Embryonic facial prominence (tissue), 1 donor: ENCODE measurements at regions not wholly inside any gene's neighbourhood (a gene's known extent, or its start where the extent isn't known, plus 50 kb on each side); places are given as distances from the start of the nearest gene placed in this dataset.
"Not testable (repeated sequence)": the region's sequence is repeated elsewhere in the genome, so short reads cannot be mapped to it uniquely, and the experiment has no call there.

Source experiments
- DNase-seq: peaks from one replicate; pipeline ENCODE4 v3.0.0-alpha.2; 2016; ENCODE audit errors: extremely low spot score

DNA sequence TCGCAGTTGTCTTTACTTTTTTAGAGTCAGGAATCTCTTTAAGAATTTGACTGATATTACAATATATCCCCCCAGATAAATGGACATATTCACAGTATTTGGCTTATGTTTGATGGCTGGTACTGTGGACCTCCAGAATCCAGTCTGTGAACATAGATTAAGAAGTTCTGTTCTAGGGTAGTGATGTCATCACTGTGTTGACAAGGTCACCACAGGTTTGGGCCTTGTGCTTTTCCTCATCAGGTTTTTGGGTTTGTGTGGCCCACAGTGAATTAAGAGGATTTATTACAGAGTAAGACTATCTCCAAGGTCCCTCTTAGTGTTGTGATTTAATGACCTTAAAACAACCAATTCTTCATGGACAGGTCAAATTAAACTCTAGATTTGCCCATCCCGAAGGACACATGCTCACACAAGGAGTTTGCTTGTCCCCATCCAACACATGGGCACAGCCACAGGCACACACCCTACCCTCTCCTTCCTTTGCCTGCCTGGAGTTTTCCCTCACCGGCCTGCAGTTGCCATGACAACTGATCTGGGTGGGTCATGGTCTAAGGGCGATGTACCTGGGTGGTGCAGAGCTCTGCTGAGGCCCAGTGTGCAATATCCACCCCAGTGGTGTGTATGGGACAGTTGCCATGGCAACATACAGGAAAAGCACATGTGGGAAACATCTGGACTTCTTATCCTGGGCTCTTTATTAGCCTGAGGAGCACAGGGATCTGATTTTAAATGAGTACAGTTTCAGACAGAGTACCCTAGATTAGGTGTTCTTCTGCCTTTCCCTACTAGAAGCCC is 98.6 kb downstream of the NAV1 start:
- no peak for DNase-seq

DNA sequence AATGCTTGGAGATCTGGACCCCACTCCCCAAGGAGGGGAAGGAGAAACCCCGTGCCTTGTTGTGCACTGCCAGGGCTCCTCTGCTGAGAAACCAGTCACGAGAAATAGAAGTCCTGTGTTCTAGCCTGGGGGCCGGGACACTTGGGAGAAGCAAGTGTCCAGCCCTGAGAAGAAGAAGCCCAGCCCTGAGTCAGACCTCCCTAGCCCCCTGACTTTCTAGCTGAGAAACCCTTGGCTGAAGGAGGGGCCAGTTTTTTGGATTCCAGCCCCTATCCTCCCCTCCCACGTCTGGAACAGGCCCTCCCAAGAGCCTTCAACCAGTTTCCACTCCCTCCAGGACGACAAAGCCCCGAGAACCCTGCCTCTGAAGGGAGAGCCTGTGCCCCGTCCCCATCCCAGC is 100.5 kb downstream of the NAV1 start:
- DNase-seq, result no peak

- no peak for DNase-seq
Observed at GRCh38 chr1:201639826-201640225, 100.9 kb downstream of the NAV1 start.

DNA sequence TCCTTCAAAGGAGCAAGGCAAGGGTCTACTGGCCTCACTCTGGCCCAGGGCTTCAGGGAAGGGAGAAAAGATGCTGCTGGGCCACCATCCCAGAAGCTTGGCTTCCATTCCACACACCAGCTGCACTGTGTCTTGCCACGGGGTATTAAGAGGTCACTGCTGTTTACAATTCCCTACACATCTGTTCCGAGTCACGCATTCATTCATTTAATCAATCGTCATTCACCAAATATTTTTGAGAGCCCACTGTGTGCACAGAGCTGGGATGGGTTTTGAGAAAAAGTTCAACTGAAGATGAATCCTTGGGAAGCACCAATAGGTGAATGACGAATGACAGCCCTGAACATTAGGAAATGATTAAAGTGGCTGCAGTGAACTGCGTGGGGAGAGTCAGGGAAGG is 101.7 kb downstream of the NAV1 start:
- no peak for DNase-seq

DNA sequence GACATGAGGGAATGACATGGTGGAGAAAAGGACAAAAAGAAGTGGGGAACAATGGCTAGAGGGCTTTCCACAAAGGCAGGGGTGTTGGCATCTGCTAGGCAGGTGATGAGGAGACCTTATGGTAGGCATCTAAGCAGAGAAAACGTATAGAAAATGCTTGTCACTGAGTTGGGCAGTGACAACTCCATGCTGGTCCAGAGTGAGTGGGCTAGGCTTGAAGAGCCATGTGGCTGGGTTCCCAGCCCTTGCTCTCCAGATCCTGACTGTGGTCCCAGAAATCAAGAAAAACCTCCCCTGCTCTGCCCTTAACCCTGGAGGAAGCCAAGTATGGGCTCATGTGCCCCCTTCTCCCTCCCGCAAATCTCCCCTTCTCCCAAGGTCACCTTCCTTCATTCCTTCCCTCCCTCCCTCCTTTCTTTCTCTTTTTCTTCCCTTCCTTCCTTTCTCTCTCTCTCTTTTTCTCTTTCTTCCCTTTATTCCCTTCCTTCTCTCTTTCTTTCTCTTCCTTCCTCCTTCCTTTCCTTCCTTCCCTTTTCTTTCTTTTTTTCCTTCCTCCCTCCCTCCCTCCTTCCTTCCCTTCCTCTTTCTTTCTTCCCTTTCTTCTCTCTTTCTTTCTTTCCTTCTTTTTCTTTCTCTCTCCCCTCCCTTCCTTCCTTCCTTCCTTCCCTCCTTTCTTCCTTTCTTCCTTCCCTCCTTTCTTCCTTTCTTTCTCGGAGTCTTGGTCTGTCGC is 102.8 kb downstream of the NAV1 start:
- DNase-seq, result no peak

GRCh38 chr1:201643835-201644104 is 104.8 kb downstream of the NAV1 start:
- no peak for DNase-seq

GRCh38 chr1:201644197-201644596 is 105.3 kb downstream of the NAV1 start:
- DNase-seq, result no peak

DNA sequence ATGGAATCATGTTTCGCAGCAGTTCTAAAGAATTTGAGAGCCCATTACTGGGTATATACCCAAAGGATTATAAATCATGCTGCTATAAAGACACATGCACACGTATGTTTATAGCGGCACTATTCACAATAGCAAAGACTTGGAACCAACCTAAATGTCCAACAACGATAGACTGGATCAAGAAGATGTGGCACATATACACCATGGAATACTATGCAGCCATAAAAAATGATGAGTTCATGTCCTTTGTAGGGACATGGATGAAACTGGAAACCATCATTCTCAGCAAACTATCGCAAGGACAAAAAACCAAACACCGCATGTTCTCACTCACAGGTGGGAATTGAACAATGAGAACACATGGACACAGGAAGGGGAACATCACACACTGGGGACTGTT is 106.1 kb downstream of the NAV1 start:
- not testable (repeated sequence) for DNase-seq

GRCh38 chr1:201645956-201646355 is 107.0 kb downstream of the NAV1 start:
- no peak for DNase-seq

- DNase-seq, result no peak
Observed at GRCh38 chr1:201646411-201647022, 107.6 kb downstream of the NAV1 start.

- DNase-seq, result no peak
Observed at GRCh38 chr1:201647094-201647493, 108.2 kb downstream of the NAV1 start.

GRCh38 chr1:201647722-201648065 is 108.8 kb downstream of the NAV1 start:
- DNase-seq, result no peak

DNA sequence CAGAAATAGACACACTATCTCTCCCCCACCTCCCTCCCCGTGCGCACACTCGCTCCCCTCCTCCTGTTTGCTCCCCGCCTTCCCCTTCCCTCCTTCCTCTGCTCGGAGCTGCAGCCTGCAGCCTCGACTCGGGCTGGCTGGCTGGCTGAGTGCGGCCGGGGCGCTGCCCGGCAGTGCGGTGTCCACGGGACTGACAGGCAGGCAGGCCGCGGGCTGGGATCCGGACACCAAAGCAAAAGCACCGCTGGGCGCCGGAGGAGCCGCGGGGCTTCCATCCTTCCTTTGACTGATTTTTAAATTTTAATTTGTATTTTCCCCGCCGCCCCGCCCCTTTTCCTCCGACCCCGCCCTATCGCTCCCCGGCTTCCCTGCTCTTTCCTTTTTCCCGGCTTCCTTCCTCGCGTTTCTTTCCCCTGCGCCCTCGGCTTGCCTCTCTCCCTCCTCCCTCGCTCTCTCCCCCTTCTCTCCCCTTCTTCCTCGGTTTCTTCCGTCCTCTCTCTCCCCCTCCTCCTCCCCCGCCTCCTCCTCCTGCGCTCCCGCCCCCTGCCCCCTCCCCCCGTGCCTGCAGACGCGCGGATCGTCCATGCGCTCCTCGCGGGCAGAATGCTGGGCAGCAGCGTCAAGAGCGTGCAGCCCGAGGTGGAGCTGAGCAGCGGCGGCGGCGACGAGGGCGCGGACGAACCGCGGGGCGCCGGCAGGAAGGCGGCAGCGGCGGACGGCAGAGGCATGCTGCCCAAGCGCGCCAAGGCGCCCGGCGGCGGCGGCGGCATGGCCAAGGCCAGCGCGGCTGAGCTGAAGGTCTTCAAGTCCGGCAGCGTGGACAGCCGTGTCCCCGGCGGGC is 109.4 kb downstream of the NAV1 start:
- DNase-seq, result no peak

- no peak for DNase-seq
Observed at GRCh38 chr1:201648907-201649721, 110.2 kb downstream of the NAV1 start.

- DNase-seq, result peak; percentile 72
Observed at GRCh38 chr1:201649761-201650622, 111.1 kb downstream of the NAV1 start.

DNA sequence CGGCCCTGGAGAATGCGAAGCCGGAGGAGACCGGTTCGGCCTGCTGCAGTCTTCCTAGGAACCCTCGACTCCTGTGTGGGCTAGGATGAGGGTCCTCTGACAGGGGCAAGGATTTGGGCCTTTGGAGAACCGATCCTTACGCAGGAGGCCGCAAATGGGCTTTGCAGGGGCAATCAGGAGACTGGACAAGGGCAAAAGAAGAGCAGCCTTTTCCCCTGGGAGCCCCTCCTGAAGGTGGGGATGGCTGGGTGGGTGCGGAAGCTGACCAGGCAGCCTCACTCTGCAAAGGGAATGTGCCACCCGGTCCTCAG is 111.7 kb downstream of the NAV1 start:
- DNase-seq, result no peak

GRCh38 chr1:201652181-201652580 is 113.3 kb downstream of the NAV1 start:
- DNase-seq, result no peak

DNA sequence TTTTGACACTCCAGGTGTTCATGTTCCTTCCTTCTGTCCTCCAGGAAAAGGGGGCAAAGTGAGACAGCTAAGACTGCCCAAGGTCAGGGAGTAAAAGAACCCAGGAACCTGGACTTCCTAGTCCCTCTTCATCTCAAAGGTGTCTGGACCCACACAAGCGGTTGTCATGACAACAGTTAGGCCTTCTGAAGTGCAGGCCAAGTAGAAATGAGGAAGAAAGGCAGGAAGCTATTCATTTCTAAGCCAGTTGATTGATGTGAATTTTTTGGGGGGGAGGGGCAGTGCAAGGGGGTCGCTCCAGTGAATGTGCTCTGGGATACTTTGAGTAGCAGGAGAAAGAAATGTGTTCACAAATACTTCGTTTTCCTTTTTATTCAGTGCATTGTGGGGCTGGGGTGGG is 114.3 kb downstream of the NAV1 start:
- no peak for DNase-seq

DNA sequence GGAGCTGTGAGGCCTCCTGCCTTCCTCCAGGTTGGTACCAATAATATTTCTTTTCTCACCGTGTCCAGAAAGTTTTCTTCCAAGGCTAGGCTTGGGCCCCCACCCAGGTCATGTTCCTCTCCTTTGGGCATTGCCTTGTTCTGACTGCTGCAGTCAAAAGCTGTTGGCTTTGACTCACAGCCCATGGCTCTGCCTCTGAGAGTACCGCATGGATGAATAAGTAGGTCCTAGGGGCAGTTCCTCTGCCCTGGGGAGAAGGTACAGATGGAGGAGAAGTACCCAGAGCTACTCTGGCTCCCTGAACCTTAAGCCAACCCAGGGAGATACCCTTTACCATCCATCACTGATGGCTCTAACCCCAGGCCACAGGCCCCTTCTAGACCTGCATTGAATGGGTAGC is 115.0 kb downstream of the NAV1 start:
- DNase-seq, result no peak

DNA sequence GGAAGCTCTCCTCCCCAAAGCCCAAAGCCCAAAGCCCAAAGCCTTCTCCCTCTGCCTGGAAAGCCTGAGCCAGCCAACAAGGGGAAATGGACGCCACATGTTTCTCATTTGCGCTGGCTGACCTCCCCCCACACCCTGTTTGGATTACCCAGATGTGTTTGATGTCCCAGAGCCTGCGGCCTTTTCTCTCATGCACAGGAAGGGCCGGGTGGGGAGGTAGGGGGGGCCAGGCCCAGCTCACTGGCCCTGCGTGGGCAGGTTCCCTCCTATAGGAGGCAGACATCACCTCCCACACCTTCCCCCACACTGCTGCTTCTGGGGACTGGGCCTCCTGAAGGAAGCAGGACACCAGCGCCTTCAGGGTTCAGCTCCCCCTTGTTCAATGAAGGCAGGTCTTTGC is 116.3 kb downstream of the NAV1 start:
- DNase-seq, result peak; percentile 79

DNA sequence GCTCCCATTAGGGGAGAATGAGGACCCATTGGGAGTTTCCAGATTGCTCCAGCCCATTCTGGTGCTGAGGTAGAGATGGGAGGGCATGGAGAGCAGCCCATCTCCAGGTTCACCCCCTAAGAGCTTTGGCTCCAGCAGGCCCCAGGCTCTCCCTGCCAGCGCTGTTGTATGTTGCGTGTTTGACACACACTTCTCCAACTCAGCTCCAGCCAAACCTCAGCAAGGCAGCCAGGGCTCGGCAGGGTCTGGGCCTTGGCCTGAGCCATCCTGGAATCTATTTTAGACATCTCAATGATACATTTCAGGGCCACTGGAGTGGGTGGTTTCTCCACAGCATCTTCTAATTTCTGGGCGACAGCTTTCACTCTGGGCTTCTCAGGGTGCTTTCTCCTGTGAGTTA is 117.0 kb downstream of the NAV1 start:
- no peak for DNase-seq
